Neural cell (in vitro differentiated cells): ENCODE measurements at regions not wholly inside any gene's neighbourhood (a gene's known extent, or its start where the extent isn't known, plus 50 kb on each side); places are given as distances from the start of the nearest gene placed in this dataset.

Experiments
- H2AFZ ChIP-seq: fragments of 200-600, 300-800 bp; sonication (generic), shearing (Covaris generic); 2 replicates; pipeline ENCODE4 v1.6.0; 2014; ENCODE audit warnings: low read depth, mild to moderate bottlenecking, antibody characterized with exemption, low read length, moderate library complexity
- H3F3A ChIP-seq: fragments of 200-600 bp; shearing (Covaris generic); 2 replicates; pipeline ENCODE4 v1.6.1; 2016; ENCODE audit warnings: mild to moderate bottlenecking, moderate library complexity, mixed read lengths, antibody characterized with exemption, low read length; ENCODE audit not compliant: insufficient read depth, poor library complexity, severe bottlenecking
- H3K27ac ChIP-seq: fragments of 200-600, 300-800 bp; sonication (generic), shearing (Covaris generic); 2 replicates; pipeline ENCODE4 v1.5.1; 2014; ENCODE audit warnings: mild to moderate bottlenecking, low read length, moderate library complexity
- H3K27me3 ChIP-seq: fragments of 300-800, 200-600 bp; sonication (generic), shearing (Covaris generic); 2 replicates; pipeline ENCODE4 v1.6.0; 2014; ENCODE audit warnings: mild to moderate bottlenecking, low read depth, low read length, moderate library complexity; ENCODE audit not compliant: insufficient read depth
- H3K36me3 ChIP-seq: fragments of 300-800, 200-600 bp; sonication (generic), shearing (Covaris generic); 2 replicates; pipeline ENCODE4 v1.5.1; 2014; ENCODE audit warnings: mild to moderate bottlenecking, antibody characterized with exemption, low read length, moderate library complexity; ENCODE audit not compliant: insufficient read depth
- H3K4me2 ChIP-seq: fragments of 300-800, 200-600 bp; sonication (generic), shearing (Covaris generic); 2 replicates; pipeline ENCODE4 v1.6.0; 2014; ENCODE audit warnings: mild to moderate bottlenecking, low read length
- H3K4me3 ChIP-seq: fragments of 300-800, 200-600 bp; sonication (generic), shearing (Covaris generic); 2 replicates; pipeline ENCODE4 v1.5.1; 2014; ENCODE audit warnings: mild to moderate bottlenecking, low read length, moderate library complexity
- H3K79me2 ChIP-seq: fragments of 200-600 bp; shearing (Covaris generic); replicated peaks from 2 replicates; pipeline ENCODE4 v1.6.0; 2014; ENCODE audit warnings: mild to moderate bottlenecking, low read length, moderate library complexity; ENCODE audit not compliant: insufficient read depth
- H3K9ac ChIP-seq: fragments of 300-800, 200-600 bp; sonication (generic), shearing (Covaris generic); 2 replicates; pipeline ENCODE4 v1.6.1; 2016; ENCODE audit warnings: mild to moderate bottlenecking, low read length, mixed read lengths
- H3K9me2 ChIP-seq: fragments of 200-600 bp; shearing (Covaris generic); 2 replicates; pipeline ENCODE4 v1.6.1; 2016; ENCODE audit warnings: mild to moderate bottlenecking, low read length, mixed read lengths; ENCODE audit not compliant: insufficient read depth
- H3K9me3 ChIP-seq: fragments of 200-600, 300-800 bp; sonication (generic), shearing (Covaris generic); 2 replicates; pipeline ENCODE4 v1.6.1; 2016; ENCODE audit warnings: mild to moderate bottlenecking, mixed run types, low read length, moderate library complexity, mixed read lengths
- H4K20me1 ChIP-seq: fragments of 200-600 bp; shearing (Covaris generic); 2 replicates; pipeline ENCODE4 v1.6.1; 2016; ENCODE audit warnings: mild to moderate bottlenecking, mixed run types; ENCODE audit not compliant: insufficient read depth
- EP300 ChIP-seq: fragments of 450-650 bp; conservative IDR thresholded peaks from 2 replicates; pipeline ENCODE4 v1.6.1; 2014; ENCODE audit warnings: antibody characterized with exemption, mild to moderate bottlenecking, moderate library complexity; ENCODE audit not compliant: poor library complexity, severe bottlenecking
- EZH2 ChIP-seq: fragments of 200-600, 300-800 bp; shearing (Covaris generic), sonication (generic); IDR thresholded peaks from 2 replicates; pipeline ENCODE4 v1.6.1; 2014; ENCODE audit warnings: antibody characterized with exemption, low read length, borderline replicate concordance, mild to moderate bottlenecking; ENCODE audit not compliant: insufficient read depth, poor library complexity, severe bottlenecking
- MXI1 ChIP-seq: fragments of 450-650 bp; conservative IDR thresholded peaks from 2 replicates; pipeline ENCODE4 v1.6.1; 2014; ENCODE audit warnings: antibody characterized with exemption, mild to moderate bottlenecking; ENCODE audit not compliant: poor library complexity, severe bottlenecking
- POLR2AphosphoS5 ChIP-seq: IDR thresholded peaks from 2 replicates; pipeline ENCODE4 v1.6.1; 2012
- RAD21 ChIP-seq: fragments of 450-650 bp; conservative IDR thresholded peaks from 2 replicates; pipeline ENCODE4 v1.6.1; 2014; ENCODE audit warnings: antibody characterized with exemption, mild to moderate bottlenecking, moderate library complexity
- SMC3 ChIP-seq: fragments of 450-650 bp; conservative IDR thresholded peaks from 2 replicates; pipeline ENCODE4 v1.6.1; 2014; ENCODE audit warnings: antibody characterized with exemption, mild to moderate bottlenecking, moderate library complexity; ENCODE audit not compliant: poor library complexity
- TF ChIP-seq, protein P1 (sequence below): IDR thresholded peaks from 2 replicates; pipeline ENCODE4 v1.6.1; 2012; ENCODE audit warnings: borderline replicate concordance
- TF ChIP-seq, protein P2 (sequence below): fragments of 450-650 bp; IDR thresholded peaks from 2 replicates; pipeline ENCODE4 v1.5.1; 2014; ENCODE audit warnings: antibody characterized with exemption, mild to moderate bottlenecking, moderate library complexity; ENCODE audit not compliant: poor library complexity, severe bottlenecking

- no peak overlapping the region for H2AFZ ChIP-seq
- no peak overlapping the region for H3K4me2 ChIP-seq
- H4K20me1 ChIP-seq = no peaks in the 10 kb centered on the region
- TF ChIP-seq, protein P1, sequence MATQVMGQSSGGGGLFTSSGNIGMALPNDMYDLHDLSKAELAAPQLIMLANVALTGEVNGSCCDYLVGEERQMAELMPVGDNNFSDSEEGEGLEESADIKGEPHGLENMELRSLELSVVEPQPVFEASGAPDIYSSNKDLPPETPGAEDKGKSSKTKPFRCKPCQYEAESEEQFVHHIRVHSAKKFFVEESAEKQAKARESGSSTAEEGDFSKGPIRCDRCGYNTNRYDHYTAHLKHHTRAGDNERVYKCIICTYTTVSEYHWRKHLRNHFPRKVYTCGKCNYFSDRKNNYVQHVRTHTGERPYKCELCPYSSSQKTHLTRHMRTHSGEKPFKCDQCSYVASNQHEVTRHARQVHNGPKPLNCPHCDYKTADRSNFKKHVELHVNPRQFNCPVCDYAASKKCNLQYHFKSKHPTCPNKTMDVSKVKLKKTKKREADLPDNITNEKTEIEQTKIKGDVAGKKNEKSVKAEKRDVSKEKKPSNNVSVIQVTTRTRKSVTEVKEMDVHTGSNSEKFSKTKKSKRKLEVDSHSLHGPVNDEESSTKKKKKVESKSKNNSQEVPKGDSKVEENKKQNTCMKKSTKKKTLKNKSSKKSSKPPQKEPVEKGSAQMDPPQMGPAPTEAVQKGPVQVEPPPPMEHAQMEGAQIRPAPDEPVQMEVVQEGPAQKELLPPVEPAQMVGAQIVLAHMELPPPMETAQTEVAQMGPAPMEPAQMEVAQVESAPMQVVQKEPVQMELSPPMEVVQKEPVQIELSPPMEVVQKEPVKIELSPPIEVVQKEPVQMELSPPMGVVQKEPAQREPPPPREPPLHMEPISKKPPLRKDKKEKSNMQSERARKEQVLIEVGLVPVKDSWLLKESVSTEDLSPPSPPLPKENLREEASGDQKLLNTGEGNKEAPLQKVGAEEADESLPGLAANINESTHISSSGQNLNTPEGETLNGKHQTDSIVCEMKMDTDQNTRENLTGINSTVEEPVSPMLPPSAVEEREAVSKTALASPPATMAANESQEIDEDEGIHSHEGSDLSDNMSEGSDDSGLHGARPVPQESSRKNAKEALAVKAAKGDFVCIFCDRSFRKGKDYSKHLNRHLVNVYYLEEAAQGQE = peak; percentile 69
- TF ChIP-seq MXI1 (no peak), SMC3 (no peak)
- no peaks in the 10 kb centered on the region for H3F3A ChIP-seq
- no peaks in the 10 kb centered on the region for H3K27me3 ChIP-seq
- no peak overlapping the region for H3K9ac ChIP-seq
- no peaks in the 10 kb centered on the region for H3K9me2 ChIP-seq
- no peak overlapping the region for H3K27ac ChIP-seq
- no peaks in the 10 kb centered on the region for H3K79me2 ChIP-seq
- H3K4me3 ChIP-seq = no peak overlapping the region
- no peaks in the 10 kb centered on the region for H3K9me3 ChIP-seq
- H3K36me3 ChIP-seq = no peaks in the 10 kb centered on the region
Measured at GRCh38 chr21:45341779-45342178, 54.1 kb upstream of the POFUT2 start.

GRCh38 chr21:45343891-45344290 is 56.2 kb upstream of the POFUT2 start:
- no peaks in the 10 kb centered on the region for H3K79me2 ChIP-seq
- H3K9ac ChIP-seq = no peak overlapping the region
- H3K36me3 ChIP-seq = no peaks in the 10 kb centered on the region
- no peak overlapping the region for H3K27ac ChIP-seq
- no peak overlapping the region for H3K4me3 ChIP-seq
- H4K20me1 ChIP-seq = no peaks in the 10 kb centered on the region
- TF ChIP-seq, protein P1 = no peak
- TF ChIP-seq EP300 (no peak), POLR2AphosphoS5 (no peak), EZH2 (no peak), MXI1 (no peak), SMC3 (no peak), RAD21 (no peak)
- TF ChIP-seq, protein P2, sequence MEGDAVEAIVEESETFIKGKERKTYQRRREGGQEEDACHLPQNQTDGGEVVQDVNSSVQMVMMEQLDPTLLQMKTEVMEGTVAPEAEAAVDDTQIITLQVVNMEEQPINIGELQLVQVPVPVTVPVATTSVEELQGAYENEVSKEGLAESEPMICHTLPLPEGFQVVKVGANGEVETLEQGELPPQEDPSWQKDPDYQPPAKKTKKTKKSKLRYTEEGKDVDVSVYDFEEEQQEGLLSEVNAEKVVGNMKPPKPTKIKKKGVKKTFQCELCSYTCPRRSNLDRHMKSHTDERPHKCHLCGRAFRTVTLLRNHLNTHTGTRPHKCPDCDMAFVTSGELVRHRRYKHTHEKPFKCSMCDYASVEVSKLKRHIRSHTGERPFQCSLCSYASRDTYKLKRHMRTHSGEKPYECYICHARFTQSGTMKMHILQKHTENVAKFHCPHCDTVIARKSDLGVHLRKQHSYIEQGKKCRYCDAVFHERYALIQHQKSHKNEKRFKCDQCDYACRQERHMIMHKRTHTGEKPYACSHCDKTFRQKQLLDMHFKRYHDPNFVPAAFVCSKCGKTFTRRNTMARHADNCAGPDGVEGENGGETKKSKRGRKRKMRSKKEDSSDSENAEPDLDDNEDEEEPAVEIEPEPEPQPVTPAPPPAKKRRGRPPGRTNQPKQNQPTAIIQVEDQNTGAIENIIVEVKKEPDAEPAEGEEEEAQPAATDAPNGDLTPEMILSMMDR = no peak
- no peak overlapping the region for H2AFZ ChIP-seq
- H3K4me2 ChIP-seq = no peak overlapping the region
- no peaks in the 10 kb centered on the region for H3F3A ChIP-seq
- H3K9me2 ChIP-seq = no peaks in the 10 kb centered on the region
- H3K27me3 ChIP-seq = no peaks in the 10 kb centered on the region
- H3K9me3 ChIP-seq = no peaks in the 10 kb centered on the region
